HG02943 (cell line): ENCODE measurements at regions not wholly inside any gene's neighbourhood (a gene's known extent, or its start where the extent isn't known, plus 50 kb on each side); places are given as distances from the start of the nearest gene placed in this dataset.
"Not testable (repeated sequence)": the region's sequence is repeated elsewhere in the genome, so short reads cannot be mapped to it uniquely, and the experiment has no call there.

Experiments
- ATAC-seq: cut with Tn5 transposase; IDR thresholded peaks from one replicate; pipeline ENCODE4 v1.9.1; 2021; ENCODE audit warnings: mild to moderate bottlenecking, low read depth, moderate library complexity; ENCODE audit not compliant: unreplicated experiment

DNA sequence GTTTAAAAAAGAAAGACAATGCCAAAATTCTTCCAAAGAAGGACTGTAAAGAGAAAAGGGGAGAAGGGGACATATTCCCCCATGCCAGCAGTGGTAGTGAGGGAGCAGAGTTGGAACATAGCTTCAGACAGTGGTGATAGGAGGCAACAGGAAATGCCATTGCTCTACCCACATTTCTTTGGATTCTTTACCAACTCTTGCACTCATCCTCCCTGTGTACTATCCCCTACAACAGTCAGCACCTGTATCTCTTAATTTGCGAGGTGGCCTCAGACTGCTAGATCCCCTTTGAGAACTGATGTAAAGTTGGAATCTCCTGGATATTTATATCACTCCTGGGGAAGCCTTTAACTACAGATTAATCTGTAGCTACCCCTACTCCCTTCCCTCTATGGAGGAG lies 320.6 kb upstream of the PTGER4 start:
- ATAC-seq: no peak

GRCh38 chr5:40356248-40356647 lies 323.5 kb upstream of the PTGER4 start:
- no peak for ATAC-seq

DNA sequence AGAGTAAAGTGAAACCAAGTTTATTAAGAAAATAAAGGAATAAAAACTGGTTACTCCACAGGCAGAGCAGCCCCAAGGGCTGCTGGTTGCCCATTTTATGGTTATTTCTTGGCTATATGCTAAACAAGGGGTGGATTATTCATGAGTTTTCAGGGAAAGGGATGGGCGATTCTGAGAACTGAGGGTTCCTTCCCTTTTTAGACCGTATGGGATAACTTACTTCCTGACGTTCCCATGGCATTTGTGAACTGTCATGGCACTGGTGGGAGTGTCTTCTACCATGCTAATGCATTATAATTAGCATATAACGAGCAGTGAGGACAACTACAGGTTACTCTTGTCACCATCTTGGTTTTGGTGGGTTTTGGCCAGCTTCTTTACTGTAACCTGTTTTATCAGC lies 323.9 kb upstream of the PTGER4 start:
- no peak for ATAC-seq

- no peak for ATAC-seq
Measured at GRCh38 chr5:40355181-40355580, 324.5 kb upstream of the PTGER4 start.

DNA sequence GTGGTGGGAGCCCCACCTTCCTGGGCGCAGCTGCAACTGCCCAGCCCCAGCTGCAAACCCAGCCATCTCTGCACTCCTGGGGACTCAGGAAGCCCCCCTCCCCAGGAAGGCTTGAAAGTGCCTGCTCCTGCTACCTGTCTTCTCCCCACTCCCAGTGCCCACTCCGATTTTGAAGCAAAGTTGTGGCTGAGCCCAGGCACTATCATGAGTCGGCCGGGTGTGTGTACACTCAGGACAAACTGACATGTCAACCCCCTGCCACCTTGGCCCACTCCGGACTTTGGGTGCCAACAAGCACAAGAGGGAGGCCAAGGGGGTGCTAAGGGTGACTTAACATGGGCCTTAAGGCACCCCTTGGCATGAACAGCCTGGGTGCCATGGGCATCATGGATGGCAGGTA lies 325.5 kb upstream of the PTGER4 start:
- ATAC-seq: no peak

DNA sequence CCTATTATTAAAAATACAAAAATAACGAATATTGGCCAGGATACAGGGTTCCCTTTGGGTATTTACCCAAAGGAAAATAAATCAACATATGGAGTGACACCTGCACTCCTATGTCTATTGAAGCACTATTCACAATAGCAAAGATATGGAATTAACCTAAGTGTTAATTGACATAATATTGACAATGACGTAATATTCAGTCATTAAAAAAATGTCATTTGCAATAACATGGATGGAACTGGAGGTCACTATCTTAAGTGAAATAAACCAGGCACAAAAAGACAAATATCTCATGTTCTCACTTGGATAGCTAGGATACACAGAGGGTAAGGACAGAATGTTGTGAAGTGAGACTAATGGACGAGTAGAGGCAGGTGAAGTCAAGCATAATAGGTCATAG lies 326.3 kb upstream of the PTGER4 start:
- ATAC-seq: no peak

GRCh38 chr5:40347981-40348725 lies 331.6 kb upstream of the PTGER4 start:
- no peak for ATAC-seq

DNA sequence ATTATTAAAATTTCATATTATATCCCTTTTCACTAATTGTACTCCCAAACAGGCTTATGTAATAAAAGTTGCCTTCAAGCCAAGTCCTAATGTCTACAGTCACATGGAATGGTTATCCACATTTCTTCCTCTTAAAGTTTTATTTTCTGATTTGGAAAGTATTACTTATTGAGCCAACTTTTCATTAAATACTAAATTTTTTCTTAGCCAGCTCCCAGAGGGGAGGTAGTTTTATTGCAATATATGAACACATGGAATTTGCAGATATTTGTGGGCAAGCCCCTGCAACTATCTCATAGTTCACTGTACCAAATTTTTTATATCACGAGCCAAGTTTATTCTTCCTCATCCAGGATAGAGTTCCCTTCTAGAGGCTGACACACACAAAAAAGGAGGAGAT lies 332.8 kb upstream of the PTGER4 start:
- ATAC-seq: no peak

DNA sequence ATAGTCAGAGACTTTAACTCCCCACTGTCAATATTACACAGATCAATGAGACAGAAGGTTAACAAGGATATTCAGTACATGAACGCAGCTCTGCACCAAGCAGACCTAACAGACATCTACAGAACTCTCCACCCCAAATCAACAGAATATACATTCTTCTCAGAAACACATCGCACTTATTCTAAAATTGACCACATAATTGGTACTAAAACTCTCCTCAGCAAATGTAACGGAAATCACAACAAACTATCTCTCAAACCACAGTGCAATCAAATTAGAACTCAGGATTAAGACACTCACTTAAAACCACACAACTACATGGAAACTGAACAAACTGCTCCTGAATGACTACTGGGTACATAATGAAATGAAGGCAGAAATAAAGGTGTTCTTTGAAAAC lies 341.3 kb upstream of the PTGER4 start:
- not testable (repeated sequence) for ATAC-seq

DNA sequence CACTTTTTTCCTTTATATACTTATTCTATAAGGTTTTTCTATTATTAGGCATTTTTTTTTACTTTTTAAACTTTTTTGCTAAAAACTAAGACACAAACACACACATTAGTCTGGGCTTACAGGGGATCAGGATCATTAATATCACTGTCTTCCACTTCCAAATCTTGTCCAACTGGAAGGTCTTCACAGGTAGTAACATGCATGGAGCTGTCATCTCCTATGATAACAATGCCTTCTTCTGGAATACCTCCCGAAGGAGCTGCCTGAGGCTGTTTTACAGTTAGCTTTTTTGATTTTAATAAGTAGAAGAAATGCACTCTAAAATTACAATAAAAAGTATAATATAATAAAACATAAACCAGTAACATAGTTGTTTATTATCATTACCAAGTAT lies 345.5 kb upstream of the PTGER4 start:
- ATAC-seq: no peak

DNA sequence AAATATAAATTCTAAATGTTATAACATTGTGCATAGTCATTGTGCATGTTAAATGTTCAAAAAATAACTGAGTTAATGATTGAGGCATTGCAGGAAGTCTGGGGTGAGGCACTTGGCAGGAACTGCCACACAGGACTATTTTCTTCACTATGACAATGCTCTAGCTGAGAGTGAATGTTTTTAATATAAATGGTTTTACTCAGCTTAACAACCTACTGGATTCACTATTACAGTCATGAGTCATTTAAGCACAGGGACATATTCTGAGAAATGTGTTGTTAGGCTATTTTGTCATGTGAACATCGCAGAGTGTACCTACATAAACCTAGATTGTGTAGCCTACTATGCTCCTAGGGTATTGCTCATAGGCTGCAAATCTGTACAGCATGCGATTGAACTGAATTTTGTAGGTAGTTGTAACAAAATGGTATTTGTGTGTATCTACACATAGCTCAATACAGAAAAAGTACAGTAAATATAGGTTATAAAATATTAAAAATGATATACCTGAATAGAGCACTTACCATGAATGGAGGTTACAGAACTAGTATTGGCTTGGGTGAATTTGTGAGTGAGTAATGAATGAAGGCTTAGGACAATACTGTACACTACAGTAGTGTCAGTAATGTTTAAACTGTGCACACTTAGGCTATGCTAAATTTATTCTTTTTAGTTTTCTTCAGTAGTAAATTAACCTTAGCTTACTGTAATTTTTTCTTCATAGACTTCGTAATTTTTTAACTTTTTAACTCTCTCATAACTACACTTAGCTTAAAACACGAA lies 346.1 kb upstream of the PTGER4 start:
- no peak for ATAC-seq

GRCh38 chr5:40332970-40333369 lies 346.7 kb upstream of the PTGER4 start:
- ATAC-seq: no peak

DNA sequence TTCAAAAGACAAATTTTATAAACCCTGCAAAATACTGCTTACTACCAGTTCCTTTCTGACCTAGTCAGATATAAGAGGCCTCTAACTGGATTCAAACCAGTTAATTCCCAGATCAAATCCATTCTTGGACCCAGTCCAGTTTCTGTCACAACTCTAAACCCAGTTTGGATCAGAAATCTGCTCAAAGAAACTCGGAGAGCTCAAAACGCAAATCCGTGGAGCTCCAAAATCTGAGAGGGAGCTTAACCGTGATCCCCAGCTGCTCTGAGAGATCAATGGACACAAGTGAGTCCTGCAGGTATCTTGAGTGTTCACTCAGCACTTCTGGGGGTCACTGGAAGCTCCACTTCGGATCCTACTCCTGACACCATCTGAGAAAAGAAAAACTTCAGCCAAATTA lies 348.1 kb upstream of the PTGER4 start:
- ATAC-seq: no peak

DNA sequence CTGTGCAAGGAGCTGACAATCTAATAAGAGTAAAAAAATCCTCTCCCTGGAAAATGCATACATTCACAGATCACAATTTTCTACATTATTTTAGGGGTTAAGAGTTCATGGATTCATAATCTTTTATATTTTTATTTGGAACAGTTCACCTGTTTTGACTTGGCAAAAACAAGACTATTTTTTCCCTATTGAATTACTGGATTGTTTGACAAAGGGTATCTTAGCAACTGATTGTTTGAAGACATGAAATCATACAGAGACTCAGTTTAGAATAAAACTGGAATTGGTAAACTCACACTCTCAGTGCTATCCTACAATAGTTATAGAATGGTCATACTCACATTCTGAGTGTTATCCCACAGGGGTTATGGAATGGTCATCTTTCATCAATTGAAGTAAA lies 358.2 kb upstream of the PTGER4 start:
- no peak for ATAC-seq

DNA sequence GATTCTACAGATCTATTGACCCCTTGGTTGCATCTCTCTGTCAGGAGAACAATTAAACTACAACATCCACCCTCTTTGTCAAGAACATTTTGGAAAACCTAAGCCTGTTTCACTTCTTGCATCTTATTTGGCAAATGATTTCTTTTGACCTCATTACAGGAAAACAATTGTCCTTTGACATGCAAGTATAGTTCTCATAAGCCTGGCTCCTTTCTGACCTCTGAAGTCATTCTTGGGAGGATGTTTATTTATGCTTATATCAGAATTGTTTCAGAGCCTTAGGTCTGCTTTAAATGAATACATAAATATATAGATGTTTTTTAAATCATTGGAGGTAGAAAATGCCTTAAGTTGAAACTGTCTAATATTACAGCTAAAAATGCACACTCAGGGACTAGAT lies 361.3 kb upstream of the PTGER4 start:
- no peak for ATAC-seq

DNA sequence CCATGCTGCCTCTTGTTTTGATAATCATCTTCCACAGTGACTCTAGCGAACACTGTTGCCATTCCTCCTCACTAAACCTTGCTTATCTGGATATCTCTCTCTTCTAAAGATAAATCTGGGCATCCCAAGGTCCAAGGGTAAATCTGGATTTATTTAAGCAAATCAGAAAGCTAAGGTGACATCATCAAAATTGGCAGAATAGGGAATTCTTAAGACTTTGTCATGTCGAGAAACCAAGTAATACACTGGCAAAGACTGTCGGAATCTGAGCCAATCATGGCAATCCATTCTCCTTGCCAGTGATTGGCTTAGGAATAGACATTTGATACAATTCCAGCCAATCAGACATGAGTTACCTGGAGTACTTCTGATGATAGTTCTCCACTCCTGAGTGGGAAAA lies 362.7 kb upstream of the PTGER4 start:
- no peak for ATAC-seq

DNA sequence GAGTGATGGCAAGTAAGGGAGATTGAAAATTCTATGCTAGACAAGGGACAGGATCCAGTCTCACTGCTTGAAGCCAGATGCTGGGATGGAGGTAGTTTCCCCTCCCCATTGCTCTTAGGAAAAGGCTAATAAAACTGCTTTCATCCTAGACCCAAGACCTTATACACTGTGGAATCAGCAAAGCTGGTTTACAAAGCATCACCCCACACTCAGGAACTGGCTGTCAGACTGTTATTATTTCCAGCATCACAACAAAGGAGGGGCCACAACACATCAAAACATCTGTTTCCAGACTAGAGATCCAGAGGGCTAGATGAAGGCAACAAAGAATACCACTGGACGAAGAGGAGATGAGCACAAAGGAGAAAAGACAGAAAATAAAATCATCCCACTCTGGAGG lies 364.6 kb upstream of the PTGER4 start:
- ATAC-seq: no peak

DNA sequence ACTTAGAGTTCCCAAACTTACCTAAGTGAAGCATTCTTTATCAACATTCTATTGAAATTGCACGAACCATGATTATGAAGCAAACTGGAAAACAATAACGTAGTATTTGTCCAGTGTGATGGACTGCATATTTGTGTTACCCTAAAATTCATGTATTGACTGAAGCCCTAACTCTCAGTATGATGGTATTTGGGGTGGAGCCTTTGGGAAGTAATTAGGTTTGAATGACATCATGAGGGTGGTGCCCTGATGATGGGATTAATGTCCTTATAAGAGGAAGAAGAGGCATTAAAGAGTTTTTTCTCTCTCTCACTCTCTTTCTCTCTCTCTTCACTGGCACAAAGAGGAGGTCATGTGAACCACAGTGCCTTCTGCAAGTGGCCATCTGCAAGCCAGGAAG lies 365.4 kb upstream of the PTGER4 start:
- no peak for ATAC-seq

- ATAC-seq: no peak
Measured at GRCh38 chr5:40312205-40312604, 367.5 kb upstream of the PTGER4 start.

- no peak for ATAC-seq
Measured at GRCh38 chr5:40309851-40310250, 369.9 kb upstream of the PTGER4 start.

GRCh38 chr5:40308867-40309266 lies 370.8 kb upstream of the PTGER4 start:
- no peak for ATAC-seq

DNA sequence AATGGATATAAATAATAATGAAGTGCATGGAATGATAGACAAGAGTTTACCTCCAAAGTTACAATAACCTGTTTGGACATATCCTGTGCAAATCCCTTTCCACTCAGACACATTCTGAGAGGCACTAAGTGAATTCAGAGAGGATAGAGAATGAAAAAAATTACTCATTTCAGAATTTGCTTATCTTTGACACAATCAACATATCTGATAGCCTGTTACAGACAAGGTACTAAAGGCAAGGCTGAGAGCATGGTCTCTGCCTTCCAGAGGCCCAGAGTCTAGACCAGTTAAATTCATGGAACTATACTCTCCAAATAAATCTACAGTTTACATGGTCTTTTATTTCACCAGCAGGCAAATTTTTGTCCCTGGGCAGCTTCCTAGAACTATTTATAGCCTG lies 371.8 kb upstream of the PTGER4 start:
- no peak for ATAC-seq
